ENCODE measurements at regions not wholly inside any gene's neighbourhood (a gene's known extent, or its start where the extent isn't known, plus 50 kb on each side); places are given as distances from the start of the nearest gene placed in this dataset.

GRCh38 chr5:109479260-109479860 lies 69.6 kb upstream of the PJA2 start:
- Histone ChIP-seq H3K36me3 (ENCODE audit: insufficient read depth, low read length) (no peaks in the 10 kb centered on the region), H4K20me1 (ENCODE audit: insufficient read depth, low read length) (no peaks in the 10 kb centered on the region), H3K4me1 (ENCODE audit: insufficient read depth, low read length) (no peaks in the 10 kb centered on the region), H3K27me3 (ENCODE audit: insufficient read depth, low read length, poor library complexity) (no peaks in the 10 kb centered on the region), H3K9me3 (ENCODE audit: insufficient read depth, low read length, severe bottlenecking) (no peaks in the 10 kb centered on the region), H3K4me2 (ENCODE audit: insufficient read depth, low read length) (no peak overlapping the region), H3K4me3 (ENCODE audit: low read depth in 1 of 2, low read length in 2 of 2) (no peak overlapping the region), H2AFZ (ENCODE audit: low read depth, low read length) (no peak overlapping the region), H3K27ac (ENCODE audit: low read length) (no peak overlapping the region), H3K9ac (ENCODE audit: low read depth, low read length) (no peak overlapping the region), H3K79me2 (ENCODE audit: insufficient read depth, low read length) (no peaks in the 10 kb centered on the region)
- TF ChIP-seq EZH2 (IDR thresholded peaks at IDR 0.05; ENCODE audit: borderline replicate concordance, low read depth, low read length, severe bottlenecking) (no peak), CTCF (IDR thresholded peaks at IDR 0.05; ENCODE audit: borderline replicate concordance, extremely low read depth, low read length, poor library complexity, severe bottlenecking) (peak; percentile 57)
- no peak for DNase-seq
- peak; percentile 54; the same call in 1 of the 3 replicates for ATAC-seq (ENCODE audit: insufficient read depth, low read depth)

- no peak overlapping the region for H3K27ac ChIP-seq (ENCODE audit: low read length)
- TF ChIP-seq CTCF (IDR thresholded peaks at IDR 0.05; ENCODE audit: borderline replicate concordance, extremely low read depth, low read length, poor library complexity, severe bottlenecking) (no peak), EZH2 (IDR thresholded peaks at IDR 0.05; ENCODE audit: borderline replicate concordance, low read depth, low read length, severe bottlenecking) (no peak)
- no peak overlapping the region for H3K4me3 ChIP-seq (ENCODE audit: low read depth in 1 of 2, low read length in 2 of 2)
- no peaks in the 10 kb centered on the region for H3K36me3 ChIP-seq (ENCODE audit: insufficient read depth, low read length)
- no peak overlapping the region for H2AFZ ChIP-seq (ENCODE audit: low read depth, low read length)
- no peak for ATAC-seq (ENCODE audit: insufficient read depth, low read depth)
- no peak overlapping the region for H3K4me2 ChIP-seq (ENCODE audit: insufficient read depth, low read length)
- H3K9ac ChIP-seq (ENCODE audit: low read depth, low read length): no peak overlapping the region
- DNase-seq: no peak
- no peaks in the 10 kb centered on the region for H3K4me1 ChIP-seq (ENCODE audit: insufficient read depth, low read length)
- no peaks in the 10 kb centered on the region for H3K9me3 ChIP-seq (ENCODE audit: insufficient read depth, low read length, severe bottlenecking)
- H4K20me1 ChIP-seq (ENCODE audit: insufficient read depth, low read length): no peaks in the 10 kb centered on the region
- H3K27me3 ChIP-seq (ENCODE audit: insufficient read depth, low read length, poor library complexity): no peaks in the 10 kb centered on the region
- no peaks in the 10 kb centered on the region for H3K79me2 ChIP-seq (ENCODE audit: insufficient read depth, low read length)
Measured at GRCh38 chr5:109478830-109479229, 69.1 kb upstream of the PJA2 start.

GRCh38 chr5:109476292-109476691 lies 66.5 kb upstream of the PJA2 start:
- Histone ChIP-seq H2AFZ (ENCODE audit: low read depth, low read length) (no peak overlapping the region), H4K20me1 (ENCODE audit: insufficient read depth, low read length) (no peaks in the 10 kb centered on the region), H3K4me1 (ENCODE audit: insufficient read depth, low read length) (no peaks in the 10 kb centered on the region), H3K9me3 (ENCODE audit: insufficient read depth, low read length, severe bottlenecking) (no peaks in the 10 kb centered on the region), H3K4me3 (ENCODE audit: low read depth in 1 of 2, low read length in 2 of 2) (no peak overlapping the region), H3K27me3 (ENCODE audit: insufficient read depth, low read length, poor library complexity) (no peaks in the 10 kb centered on the region), H3K79me2 (ENCODE audit: insufficient read depth, low read length) (no peaks in the 10 kb centered on the region), H3K36me3 (ENCODE audit: insufficient read depth, low read length) (no peaks in the 10 kb centered on the region), H3K4me2 (ENCODE audit: insufficient read depth, low read length) (no peak overlapping the region), H3K27ac (ENCODE audit: low read length) (no peak overlapping the region), H3K9ac (ENCODE audit: low read depth, low read length) (no peak overlapping the region)
- ATAC-seq (ENCODE audit: insufficient read depth, low read depth) (no peak), DNase-seq (no peak)
- TF ChIP-seq EZH2 (IDR thresholded peaks at IDR 0.05; ENCODE audit: borderline replicate concordance, low read depth, low read length, severe bottlenecking) (no peak), CTCF (IDR thresholded peaks at IDR 0.05; ENCODE audit: borderline replicate concordance, extremely low read depth, low read length, poor library complexity, severe bottlenecking) (no peak)

Data from DND-41 (cell line).